ENCODE measurements at regions not wholly inside any gene's neighbourhood (a gene's known extent, or its start where the extent isn't known, plus 50 kb on each side); places are given as distances from the start of the nearest gene placed in this dataset.
"Not testable (repeated sequence)": the region's sequence is repeated elsewhere in the genome, so short reads cannot be mapped to it uniquely, and the experiment has no call there.

GRCh38 chr7:80008039-80008438 lies 126.6 kb upstream of the GNAI1 start:
- no peak for DNase-seq
- Histone ChIP-seq H3K9me3 (no peaks in the 10 kb centered on the region), H3K27me3 (no peaks in the 10 kb centered on the region), H3K36me3 (no peaks in the 10 kb centered on the region), H3K4me1 (no peaks in the 10 kb centered on the region), H3K4me3 (no peak overlapping the region), H3K27ac (no peak overlapping the region)
- TF ChIP-seq POLR2A (IDR thresholded peaks at IDR 0.05) (no peak), EP300 (IDR thresholded peaks at IDR 0.05) (no peak), CTCF (IDR thresholded peaks at IDR 0.05) (no peak), POLR2AphosphoS5 (IDR thresholded peaks at IDR 0.05) (no peak)
- intact Hi-C loops (cut with DNase I; ENCODE audit: low total_unique reads) = no loop called here
- 61 to 73% (median 67%) methylated on average over 1 of the region's 1 CpG for WGBS, 5 donors

- intact Hi-C loops (cut with DNase I; ENCODE audit: low total_unique reads) = no loop called here
- no peaks in the 10 kb centered on the region for H3K9me3 ChIP-seq
- H3K27me3 ChIP-seq = no peaks in the 10 kb centered on the region
- WGBS, 5 donors = 15 to 29% (median 25%) methylated on average over 2 of the region's 2 CpGs
- no peaks in the 10 kb centered on the region for H3K36me3 ChIP-seq
- no peak for DNase-seq
- TF ChIP-seq EP300 (IDR thresholded peaks at IDR 0.05) (no peak), POLR2A (IDR thresholded peaks at IDR 0.05) (no peak), CTCF (IDR thresholded peaks at IDR 0.05) (no peak), POLR2AphosphoS5 (IDR thresholded peaks at IDR 0.05) (no peak)
- H3K4me1 ChIP-seq = no peaks in the 10 kb centered on the region
- H3K4me3 ChIP-seq = no peak overlapping the region
- no peak overlapping the region for H3K27ac ChIP-seq
Measured at GRCh38 chr7:80002865-80003264, 131.8 kb upstream of the GNAI1 start.

- Histone ChIP-seq H3K4me1 (no peaks in the 10 kb centered on the region), H3K36me3 (no peaks in the 10 kb centered on the region), H3K27me3 (no peaks in the 10 kb centered on the region), H3K4me3 (no peak overlapping the region), H3K27ac (no peak overlapping the region), H3K9me3 (no peaks in the 10 kb centered on the region)
- WGBS, 5 donors = 29 to 38% (median 31%) methylated on average over 1 of the region's 1 CpG
- TF ChIP-seq POLR2AphosphoS5 (IDR thresholded peaks at IDR 0.05) (no peak), EP300 (IDR thresholded peaks at IDR 0.05) (no peak)
- no peak for DNase-seq
- intact Hi-C loops (cut with DNase I; ENCODE audit: low total_unique reads) = no loop called here
Measured at GRCh38 chr7:79998363-79998762, 136.3 kb upstream of the GNAI1 start.

GRCh38 chr7:79997345-79997744 lies 137.3 kb upstream of the GNAI1 start:
- no peaks in the 10 kb centered on the region for H3K27me3 ChIP-seq
- no peak overlapping the region for H3K27ac ChIP-seq
- no peaks in the 10 kb centered on the region for H3K9me3 ChIP-seq
- intact Hi-C loops (cut with DNase I; ENCODE audit: low total_unique reads) = no loop called here
- no peak for DNase-seq
- H3K4me3 ChIP-seq = no peak overlapping the region
- WGBS, 5 donors = 82 to 93% (median 92%) methylated on average over 1 of the region's 1 CpG
- no peaks in the 10 kb centered on the region for H3K36me3 ChIP-seq
- no peaks in the 10 kb centered on the region for H3K4me1 ChIP-seq
- TF ChIP-seq CTCF (IDR thresholded peaks at IDR 0.05) (no peak), POLR2A (IDR thresholded peaks at IDR 0.05) (no peak), POLR2AphosphoS5 (IDR thresholded peaks at IDR 0.05) (no peak), EP300 (IDR thresholded peaks at IDR 0.05) (no peak)

GRCh38 chr7:79995741-79996140 lies 138.9 kb upstream of the GNAI1 start:
- H3K4me3 ChIP-seq; H3K36me3 ChIP-seq; DNase-seq; H3K27ac ChIP-seq; H3K4me1 ChIP-seq; H3K27me3 ChIP-seq; intact Hi-C loops (cut with DNase I; ENCODE audit: low total_unique reads); H3K9me3 ChIP-seq: not testable (repeated sequence)
- 88 to 93% (median 89%) methylated on average over 3 of the region's 3 CpGs for WGBS, 5 donors

Measured in stomach (tissue), 8 donors.